AG10803 (cell line): ENCODE measurements at regions not wholly inside any gene's neighbourhood (a gene's known extent, or its start where the extent isn't known, plus 50 kb on each side); places are given as distances from the start of the nearest gene placed in this dataset.

Source experiments
- DNase-seq: peaks from one replicate; pipeline ENCODE4 v3.0.0; 2010; ENCODE audit warnings: low read depth
- H3K4me3 ChIP-seq: 2 replicates; pipeline ENCODE4 v1.5.1; 2011; ENCODE audit warnings: mild to moderate bottlenecking, low read length, control low read depth
- CTCF ChIP-seq: conservative IDR thresholded peaks from 2 replicates; pipeline ENCODE4 v1.5.1; 2011; ENCODE audit warnings: mild to moderate bottlenecking, low read length, control low read depth, inconsistent platforms

- H3K4me3 ChIP-seq = no peak overlapping the region
- TF ChIP-seq CTCF = no peak
- DNase-seq = no peak
These were observed 543.3 kb upstream of the EEF2KMT start for GRCh38 chr16:5640883-5641282.

GRCh38 chr16:5639531-5639930 is 541.9 kb upstream of the EEF2KMT start:
- no peak for DNase-seq
- no peak for TF ChIP-seq CTCF
- H3K4me3 ChIP-seq = no peak overlapping the region

- TF ChIP-seq CTCF = no peak
- no peak for DNase-seq
- H3K4me3 ChIP-seq = no peak overlapping the region
These were observed 537.7 kb upstream of the EEF2KMT start for GRCh38 chr16:5635331-5635730.

GRCh38 chr16:5634666-5635180 is 537.1 kb upstream of the EEF2KMT start:
- no peak for TF ChIP-seq CTCF
- H3K4me3 ChIP-seq = no peak overlapping the region
- DNase-seq = no peak

GRCh38 chr16:5633845-5634440 is 536.3 kb upstream of the EEF2KMT start:
- H3K4me3 ChIP-seq = no peak overlapping the region
- no peak for TF ChIP-seq CTCF
- DNase-seq = no peak

GRCh38 chr16:5622234-5622884 is 524.8 kb upstream of the EEF2KMT start:
- no peak for DNase-seq
- no peak for TF ChIP-seq CTCF
- H3K4me3 ChIP-seq = no peak overlapping the region

- no peak for DNase-seq
- H3K4me3 ChIP-seq = no peak overlapping the region
- TF ChIP-seq CTCF = no peak
These were observed 524.2 kb upstream of the EEF2KMT start for GRCh38 chr16:5621826-5622225.
